LNCaP clone FGC (cell line): ENCODE measurements at regions not wholly inside any gene's neighbourhood (a gene's known extent, or its start where the extent isn't known, plus 50 kb on each side); places are given as distances from the start of the nearest gene placed in this dataset.

Source experiments
- DNase-seq: peaks from one replicate; pipeline ENCODE4 v3.0.0-alpha.2; 2011; ENCODE audit warnings: low read depth
- H3K4me3 ChIP-seq: 2 replicates; pipeline ENCODE4 v1.5.1; 2011; ENCODE audit warnings: mild to moderate bottlenecking, low read depth, low read length, control low read depth
- CTCF ChIP-seq: IDR thresholded peaks from 2 replicates; pipeline ENCODE4 v1.5.1; 2012; ENCODE audit warnings: mild to moderate bottlenecking; ENCODE audit not compliant: control insufficient read depth, insufficient read depth; ENCODE audit errors: extremely low read depth

GRCh38 chr13:111511219-111511732 is 190.8 kb downstream of the TEX29 start:
- no peak overlapping the region for H3K4me3 ChIP-seq
- TF ChIP-seq CTCF = no peak
- no peak for DNase-seq

GRCh38 chr13:111511805-111512504 is 191.5 kb downstream of the TEX29 start:
- no peak for TF ChIP-seq CTCF
- no peak for DNase-seq

DNA sequence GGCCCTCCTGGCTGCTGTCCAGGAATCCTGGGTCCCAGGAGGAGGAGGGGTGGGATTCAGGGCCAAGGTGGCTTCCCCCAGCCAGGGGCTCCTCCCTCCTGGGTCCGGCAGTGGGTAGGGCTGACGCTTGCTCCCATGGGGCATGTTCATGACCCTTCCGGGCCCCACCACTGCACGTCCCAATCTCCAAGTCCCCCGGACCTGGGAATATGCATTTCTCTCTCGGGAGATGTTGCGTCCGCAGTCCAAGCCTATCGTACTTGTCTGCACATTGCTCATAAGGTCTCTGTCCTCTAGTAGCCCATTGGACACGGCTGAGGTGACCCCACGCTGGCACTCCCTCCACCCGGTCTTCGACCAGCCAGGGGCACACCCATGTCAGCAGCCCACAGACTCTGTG is 192.3 kb downstream of the TEX29 start:
- no peak overlapping the region for H3K4me3 ChIP-seq
- no peak for DNase-seq
- TF ChIP-seq CTCF = no peak

More at GRCh38 chr13:111511805-111512504, 191.5 kb downstream of the TEX29 start:
- H3K4me3 ChIP-seq = no peak overlapping the region

GRCh38 chr13:111513766-111514609 is 193.5 kb downstream of the TEX29 start:
- no peak overlapping the region for H3K4me3 ChIP-seq
- TF ChIP-seq CTCF = no peak
- DNase-seq = no peak

- no peak for TF ChIP-seq CTCF
- no peak overlapping the region for H3K4me3 ChIP-seq
- no peak for DNase-seq
Measured at GRCh38 chr13:111514610-111515306, 194.3 kb downstream of the TEX29 start.

DNA sequence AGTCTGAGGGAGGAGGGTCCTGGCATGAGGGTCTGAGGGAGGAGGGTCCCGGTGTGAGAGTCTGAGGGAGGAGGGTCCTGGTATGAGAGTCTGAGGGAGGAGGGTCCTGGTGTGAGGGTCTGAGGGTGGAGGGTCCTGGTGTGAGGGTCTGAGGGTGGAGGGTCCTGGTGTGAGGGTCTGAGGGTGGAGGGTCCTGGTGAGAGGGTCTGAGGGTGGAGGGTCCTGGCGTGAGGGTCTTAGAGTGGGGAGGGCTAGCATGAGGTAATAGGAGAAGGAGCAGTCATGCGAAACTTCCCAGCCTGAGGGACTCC is 194.8 kb downstream of the TEX29 start:
- TF ChIP-seq CTCF = no peak
- H3K4me3 ChIP-seq = no peak overlapping the region
- DNase-seq = no peak
